HCT116 (cell line): ENCODE measurements at regions not wholly inside any gene's neighbourhood (a gene's known extent, or its start where the extent isn't known, plus 50 kb on each side); places are given as distances from the start of the nearest gene placed in this dataset.

Source experiments
- ATAC-seq: fragments of 200-7000 bp; cut with Tn5 transposase; 2 replicates; pipeline ENCODE4 v1.9.1; 2020; ENCODE audit warnings: mild to moderate bottlenecking, moderate library complexity
- BruUV-seq: library from RNA; stranded (reverse); fragments of 400-500 nt; replicated peaks from 2 replicates; lab custom pipeline; 2021; lab: Mats Ljungman, UMichigan
- CTCF ChIA-PET: fragments of 300-600 bp; sonication (Branson Sonifier 250); formaldehyde crosslinking; loops from one replicate; lab custom pipeline; 2021; ENCODE audit warnings: antibody characterized with exemption; lab: Charles Lee
- POLR2A ChIA-PET: fragments of 300-600, 350-600 bp; sonication (Branson Sonifier 250); formaldehyde crosslinking; loops from one replicate; lab custom pipeline; 2021; ENCODE audit warnings: antibody characterized with exemption; lab: Charles Lee
- RAD21 ChIA-PET, 2 experiments: fragments of 300-600 bp; sonication (Branson Sonifier 250); formaldehyde crosslinking; loops; one replicate each; lab custom pipeline; 2023; ENCODE audit warnings: low total read pairs in 2 of 2; ENCODE audit not compliant: uncharacterized antibody in 2 of 2, unreplicated experiment in 2 of 2, low non-redundant PET in 1 of 2; lab: Charles Lee
- DNase-seq: peaks from one replicate; pipeline ENCODE4 v3.0.0-alpha.2; 2010; ENCODE audit warnings: low read depth, low spot score
- H2AFZ ChIP-seq: fragments of 200-600 bp; shearing (Covaris generic), sonication (generic); 2 replicates; pipeline ENCODE4 v1.6.1; 2017; ENCODE audit warnings: low read depth, mixed run types, mixed read lengths, antibody characterized with exemption, low read length; ENCODE audit not compliant: poor library complexity, severe bottlenecking
- H3K27ac ChIP-seq: 2 replicates; pipeline ENCODE4 v1.5.1; 2012; ENCODE audit warnings: low read depth, low read length
- H3K27me3 ChIP-seq: fragments of 200-600 bp; sonication (generic); 2 replicates; pipeline ENCODE4 v1.6.1; 2016; ENCODE audit warnings: mixed run types, low read length, mixed read lengths; ENCODE audit not compliant: insufficient read depth
- H3K36me3 ChIP-seq, 2 experiments: fragments of 200-500 bp in 1 of 2; fragments of 200-600 bp in 1 of 2; sonication (Bioruptor generic) in 1 of 2; sonication (generic) in 1 of 2; 2 replicates each; pipeline versions ENCODE4 v1.5.1 to v1.6.1; 2014 to 2016; ENCODE audit warnings: low read length in 2 of 2, inconsistent platforms in 1 of 2, mixed read lengths in 1 of 2, mixed run types in 1 of 2; ENCODE audit not compliant: insufficient read depth in 2 of 2, control insufficient read depth in 1 of 2
- H3K4me1 ChIP-seq, 2 experiments: fragments of 200-600 bp in 1 of 2; sonication (generic) in 1 of 2; 2 replicates each; pipeline versions ENCODE4 v1.5.1 to v1.6.1; 2012 to 2017; ENCODE audit warnings: low read length in 2 of 2, inconsistent platforms in 1 of 2, mild to moderate bottlenecking in 1 of 2, mixed read lengths in 1 of 2, mixed run types in 1 of 2, moderate library complexity in 1 of 2; ENCODE audit not compliant: insufficient read depth in 2 of 2, control insufficient read depth in 1 of 2
- H3K4me2 ChIP-seq: fragments of 200-600 bp; sonication (generic); 2 replicates; pipeline ENCODE4 v1.6.1; 2017; ENCODE audit warnings: mixed run types, low read length, mixed read lengths
- H3K4me3 ChIP-seq, 2 experiments: fragments of 200-600 bp in 1 of 2; sonication (generic) in 1 of 2; replicated peaks in 1 of 2; 2 replicates each; pipeline ENCODE4 v1.5.1; 2011 to 2016; ENCODE audit warnings: low read length in 2 of 2, control low read depth in 1 of 2, low read depth in 1 of 2, mild to moderate bottlenecking in 1 of 2, mixed read lengths in 1 of 2, mixed run types in 1 of 2
- H3K79me2 ChIP-seq: fragments of 200-600 bp; sonication (generic); 2 replicates; pipeline ENCODE4 v1.6.1; 2017; ENCODE audit warnings: mild to moderate bottlenecking, mixed run types, low read length, moderate library complexity, mixed read lengths; ENCODE audit not compliant: insufficient read depth
- H3K9ac ChIP-seq: fragments of 200-600 bp; sonication (generic); 2 replicates; pipeline ENCODE4 v1.6.1; 2016; ENCODE audit warnings: low read length, mixed read lengths
- H3K9me2 ChIP-seq: fragments of 200-600 bp; sonication (generic), shearing (Covaris generic); 2 replicates; pipeline ENCODE4 v1.6.1; 2017; ENCODE audit warnings: mixed run types, mild to moderate bottlenecking, moderate library complexity; ENCODE audit not compliant: insufficient read depth
- H3K9me3 ChIP-seq, 2 experiments: fragments of 200-500 bp in 1 of 2; fragments of 200-600 bp in 1 of 2; sonication (Bioruptor generic) in 1 of 2; sonication (generic) in 1 of 2; 2 replicates each; pipeline ENCODE4 v1.6.1; 2014 to 2017; ENCODE audit warnings: low read length in 2 of 2, mixed read lengths in 2 of 2, inconsistent platforms in 1 of 2, low read depth in 1 of 2, mild to moderate bottlenecking in 1 of 2, mixed run types in 1 of 2, moderate library complexity in 1 of 2; ENCODE audit not compliant: control insufficient read depth in 1 of 2, insufficient read depth in 1 of 2
- H4K20me1 ChIP-seq: fragments of 200-600 bp; sonication (generic), shearing (Covaris generic); 2 replicates; pipeline ENCODE4 v1.6.1; 2017; ENCODE audit warnings: mixed run types, mild to moderate bottlenecking, moderate library complexity; ENCODE audit not compliant: insufficient read depth
- CBX3 ChIP-seq: IDR thresholded peaks from 2 replicates; pipeline ENCODE4 v1.6.1; 2012; ENCODE audit warnings: low read depth
- CEBPB ChIP-seq: IDR thresholded peaks from 2 replicates; pipeline ENCODE4 v1.6.1; 2012; ENCODE audit warnings: low read depth
- CTCF ChIP-seq, 3 experiments: fragments of 200-600 bp in 1 of 3; sonication (generic) in 1 of 3; IDR thresholded peaks in 2 of 3; conservative IDR thresholded peaks in 1 of 3; 2 replicates each; pipeline ENCODE4 v1.5.1; 2012 to 2017; ENCODE audit warnings: low read depth in 2 of 3, low read length in 2 of 3, antibody characterized with exemption in 1 of 3, borderline replicate concordance in 1 of 3, control low read depth in 1 of 3, mild to moderate bottlenecking in 1 of 3, mixed read lengths in 1 of 3, mixed run types in 1 of 3, moderate library complexity in 1 of 3; ENCODE audit not compliant: insufficient read depth in 1 of 3
- ELF1 ChIP-seq: IDR thresholded peaks from 2 replicates; pipeline ENCODE4 v1.6.1; 2012; ENCODE audit warnings: low read depth, borderline replicate concordance
- EZH2 ChIP-seq: fragments of 200-600 bp; sonication (generic); IDR thresholded peaks from 2 replicates; pipeline ENCODE4 v1.6.1; 2017; ENCODE audit warnings: antibody characterized with exemption, mixed run types
- FOSL1 ChIP-seq: IDR thresholded peaks from 2 replicates; pipeline ENCODE4 v1.6.1; 2012; ENCODE audit warnings: low read depth
- JUND ChIP-seq: IDR thresholded peaks from 2 replicates; pipeline ENCODE4 v1.6.1; 2012
- RAD21 ChIP-seq: IDR thresholded peaks from 2 replicates; pipeline ENCODE4 v1.6.1; 2012; ENCODE audit warnings: low read depth, mild to moderate bottlenecking
- SP1 ChIP-seq: IDR thresholded peaks from 2 replicates; pipeline ENCODE4 v1.6.1; 2012; ENCODE audit warnings: low read depth
- SRF ChIP-seq: IDR thresholded peaks from 2 replicates; pipeline ENCODE4 v1.6.1; 2012; ENCODE audit warnings: low read depth
- TCF7L2 ChIP-seq: IDR thresholded peaks from 2 replicates; pipeline ENCODE4 v1.7.0; 2011; ENCODE audit warnings: borderline replicate concordance, inconsistent platforms; ENCODE audit not compliant: insufficient read depth, insufficient read length; ENCODE audit errors: extremely low read depth
- ZFX ChIP-seq: fragments of 450-650 bp; IDR thresholded peaks from 2 replicates; pipeline ENCODE4 v1.6.1; 2017
- ZNF274 ChIP-seq: fragments of 200-500 bp; sonication (Bioruptor generic); IDR thresholded peaks from 2 replicates; pipeline ENCODE4 v1.6.1; 2014; ENCODE audit warnings: mild to moderate bottlenecking, low read depth, low read length, inconsistent platforms
- intact Hi-C: fragments of 100-400 bp; cut with micrococcal nuclease; formaldehyde crosslinking; loops from 2 replicates; pipeline ENCODE4 v1.10.0; 2022
- TF ChIP-seq, protein P1 (sequence below): IDR thresholded peaks from 2 replicates; pipeline ENCODE4 v1.6.1; 2012

DNA sequence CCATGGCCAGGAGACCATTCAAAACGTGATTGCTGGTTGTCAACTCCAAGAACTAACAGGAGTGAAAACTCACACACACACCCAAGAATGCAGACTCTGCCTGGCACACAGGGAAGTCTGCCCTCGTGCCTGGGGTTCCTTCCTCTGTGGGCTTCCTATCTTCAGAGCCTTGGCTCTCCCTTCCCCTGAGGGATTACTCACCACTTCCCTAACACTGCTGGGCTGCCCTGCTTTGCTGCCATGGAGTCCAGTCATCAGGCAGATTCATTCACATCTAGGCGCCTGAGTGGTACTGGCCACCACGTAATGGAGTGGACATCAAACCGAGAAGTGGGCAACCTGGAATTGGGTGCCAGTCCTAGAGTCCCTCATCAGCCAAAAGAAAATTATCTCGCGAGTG is 76.4 kb upstream of the PRSS3 start:
- H3K4me1 ChIP-seq: peaks cover 0 to 5% of the 10 kb centered on the region in 2 experiments; a peak in 2 of 4 replicates
- H3K9me3 ChIP-seq: no peaks in the 10 kb centered on the region
- no peaks in the 10 kb centered on the region for H3K36me3 ChIP-seq
- TF ChIP-seq CEBPB (no peak), ZFX (no peak), TCF7L2 (no peak), SP1 (no peak), CTCF (IDR thresholded peaks at IDR 0.05 in 2 of 3, conservative IDR thresholded peaks at IDR 0.05 in 1 of 3; ENCODE audit: borderline replicate concordance in 1 of 3, insufficient read depth in 1 of 3, low read depth in 2 of 3, low read length in 2 of 3) (no peak), CBX3 (no peak), EZH2 (no peak), FOSL1 (no peak), JUND (no peak), RAD21 (no peak), ZNF274 (no peak), ELF1 (no peak), SRF (no peak)
- TF ChIP-seq, protein P1, sequence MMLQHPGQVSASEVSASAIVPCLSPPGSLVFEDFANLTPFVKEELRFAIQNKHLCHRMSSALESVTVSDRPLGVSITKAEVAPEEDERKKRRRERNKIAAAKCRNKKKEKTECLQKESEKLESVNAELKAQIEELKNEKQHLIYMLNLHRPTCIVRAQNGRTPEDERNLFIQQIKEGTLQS: no peak
- ChIA-PET CTCF (interaction anchor here (8.4 kb wide), 1 partner anchor 94 kb away, joined by 190 read pairs; no protein-coding TSS in a partner anchor), POLR2A (no interaction called here), RAD21 (interaction anchor here in 1 of 2 experiments (1.4 kb wide), 1 partner anchor 95 kb away, joined by 5 read pairs; no protein-coding TSS in a partner anchor)
- H3K9me2 ChIP-seq: no peaks in the 10 kb centered on the region
- H4K20me1 ChIP-seq: no peaks in the 10 kb centered on the region
- intact Hi-C loops: no loop called here
- H3K9ac ChIP-seq: no peak overlapping the region
- ATAC-seq (no peak), DNase-seq (no peak)
- no peak overlapping the region for H3K27ac ChIP-seq
- H3K4me3 ChIP-seq: no peak overlapping the region
- H3K27me3 ChIP-seq: 0 out of 2 replicates have a peak, but pooled peaks cover 4% of the 10 kb centered on the region
- no TSS peak for BruUV-seq
- H3K79me2 ChIP-seq: no peaks in the 10 kb centered on the region
- H2AFZ ChIP-seq: no peak overlapping the region
- no peak overlapping the region for H3K4me2 ChIP-seq
